SKM-1 treated with dmso at 0.1 percent for 144 hours (cell line): ENCODE measurements at regions not wholly inside any gene's neighbourhood (a gene's known extent, or its start where the extent isn't known, plus 50 kb on each side); places are given as distances from the start of the nearest gene placed in this dataset.
"Not testable (repeated sequence)": the region's sequence is repeated elsewhere in the genome, so short reads cannot be mapped to it uniquely, and the experiment has no call there.

ENCODE experiments used
- DNase-seq: peaks from one replicate; lab custom pipeline; 2025; ENCODE audit not compliant: unreplicated experiment; lab: John Stamatoyannopoulos, UW

- no peak for DNase-seq
Measured at GRCh38 chr1:30084909-30085571, 638.3 kb downstream of the MATN1 start.

GRCh38 chr1:30083800-30084464, 639.5 kb downstream of the MATN1 start:
- no peak for DNase-seq

- DNase-seq, result no peak
Measured at GRCh38 chr1:30081379-30082102, 641.8 kb downstream of the MATN1 start.

GRCh38 chr1:30075916-30076315, 647.5 kb downstream of the MATN1 start:
- DNase-seq, result not testable (repeated sequence)

- no peak for DNase-seq
Measured at GRCh38 chr1:30068787-30069472, 654.5 kb downstream of the MATN1 start.

GRCh38 chr1:30064547-30064946, 658.8 kb downstream of the MATN1 start:
- DNase-seq, result no peak

- DNase-seq, result no peak
Measured at GRCh38 chr1:30063621-30064280, 659.6 kb downstream of the MATN1 start.

GRCh38 chr1:30061292-30062220, 661.8 kb downstream of the MATN1 start:
- no peak for DNase-seq

GRCh38 chr1:30060738-30061137, 662.6 kb downstream of the MATN1 start:
- no peak for DNase-seq

GRCh38 chr1:30058970-30059369, 664.4 kb downstream of the MATN1 start:
- no peak for DNase-seq

- DNase-seq, result no peak
Measured at GRCh38 chr1:30054126-30054525, 669.3 kb downstream of the MATN1 start.

GRCh38 chr1:30052178-30052577, 671.2 kb downstream of the MATN1 start:
- no peak for DNase-seq

- DNase-seq, result no peak
Measured at GRCh38 chr1:30051777-30052176, 671.6 kb downstream of the MATN1 start.

- no peak for DNase-seq
Measured at GRCh38 chr1:30049748-30050296, 673.6 kb downstream of the MATN1 start.

GRCh38 chr1:30048905-30049304, 674.5 kb downstream of the MATN1 start:
- DNase-seq, result no peak

- no peak for DNase-seq
Measured at GRCh38 chr1:30047576-30047975, 675.8 kb downstream of the MATN1 start.

- DNase-seq, result no peak
Measured at GRCh38 chr1:30046751-30047150, 676.6 kb downstream of the MATN1 start.

GRCh38 chr1:30045304-30046090, 677.9 kb downstream of the MATN1 start:
- no peak for DNase-seq

GRCh38 chr1:30044656-30045144, 678.7 kb downstream of the MATN1 start:
- no peak for DNase-seq
